HG02678 (cell line): ENCODE measurements at regions not wholly inside any gene's neighbourhood (a gene's known extent, or its start where the extent isn't known, plus 50 kb on each side); places are given as distances from the start of the nearest gene placed in this dataset.
"Not testable (repeated sequence)": the region's sequence is repeated elsewhere in the genome, so short reads cannot be mapped to it uniquely, and the experiment has no call there.

Source experiments
- ATAC-seq: cut with Tn5 transposase; IDR thresholded peaks from one replicate; pipeline ENCODE4 v1.9.1; 2021; ENCODE audit warnings: mild to moderate bottlenecking, moderate library complexity; ENCODE audit not compliant: unreplicated experiment

DNA sequence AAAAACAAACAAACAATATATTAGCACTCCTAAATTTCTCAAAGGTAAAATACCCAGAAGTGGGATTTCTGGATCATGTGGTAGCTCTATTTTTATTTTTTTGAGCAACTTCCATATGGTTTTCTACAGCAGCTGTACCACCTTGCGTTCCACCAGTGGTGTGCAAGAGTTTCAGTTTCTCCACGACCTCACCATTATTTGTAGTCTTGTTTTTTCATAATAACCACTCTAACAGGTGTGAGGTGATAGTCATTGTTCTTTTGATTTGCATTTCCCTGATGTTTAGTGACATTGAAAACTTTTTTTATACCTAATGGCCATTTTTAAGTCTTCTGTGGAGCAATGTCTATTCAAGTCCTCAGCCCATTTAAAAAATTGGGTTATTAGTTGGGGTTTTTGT is 127.3 kb upstream of the SLC38A2 start:
- ATAC-seq = peak; percentile 99

DNA sequence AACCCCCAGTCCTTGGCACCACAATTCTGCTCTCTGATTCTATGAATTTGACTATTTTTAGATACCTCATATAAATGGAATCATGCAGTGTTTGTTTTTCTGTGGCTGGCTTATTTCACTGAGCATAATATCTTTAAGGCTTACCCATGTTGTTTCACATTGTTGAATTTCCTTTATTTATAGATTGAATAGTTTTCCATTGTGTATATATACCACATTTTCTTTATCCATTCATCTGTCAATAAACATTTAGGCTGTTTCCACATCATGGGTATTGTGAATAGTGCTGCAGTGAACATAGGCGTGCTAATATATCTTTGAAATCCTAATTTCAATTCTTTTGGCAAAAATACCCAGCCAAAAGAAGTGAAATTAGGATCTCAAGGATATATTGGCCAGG is 126.7 kb upstream of the SLC38A2 start:
- ATAC-seq = no peak

DNA sequence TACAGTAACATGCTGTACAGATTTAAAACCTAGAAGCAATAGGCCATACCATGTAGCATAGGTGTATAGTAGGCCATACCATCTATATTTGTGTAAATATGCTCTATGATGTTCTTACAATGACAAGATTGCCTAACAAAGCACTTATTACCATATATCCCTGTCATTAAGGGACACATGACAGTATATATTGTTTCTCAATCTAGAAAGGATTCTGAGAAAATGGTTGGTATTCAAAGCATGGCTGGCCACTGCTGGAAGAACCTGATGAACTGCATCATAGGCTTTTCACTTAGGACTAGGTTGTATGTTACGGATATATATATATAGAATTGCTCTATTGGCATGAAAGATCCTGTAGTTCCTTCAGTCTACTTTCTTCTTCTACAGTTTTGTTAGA is 125.2 kb upstream of the SLC38A2 start:
- ATAC-seq = no peak

DNA sequence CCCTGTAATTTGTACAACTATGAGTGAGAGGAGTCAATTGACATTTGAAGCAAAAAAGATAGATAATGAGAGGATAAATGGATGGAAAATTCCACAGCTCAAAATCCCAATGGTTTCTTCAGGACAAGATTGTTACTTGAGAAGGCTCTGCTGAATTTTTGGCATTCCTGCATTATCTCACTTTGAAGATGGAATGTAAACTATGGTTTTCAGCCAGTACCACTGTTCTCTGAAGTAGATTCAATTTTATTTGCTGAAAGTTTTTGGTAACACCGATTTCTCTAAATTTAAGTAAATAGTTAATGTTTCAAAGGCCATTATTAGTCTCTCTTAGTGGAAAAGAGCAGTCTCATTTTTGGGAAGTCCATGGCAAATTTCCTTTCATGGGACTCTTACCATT is 121.9 kb upstream of the SLC38A2 start:
- ATAC-seq = no peak

DNA sequence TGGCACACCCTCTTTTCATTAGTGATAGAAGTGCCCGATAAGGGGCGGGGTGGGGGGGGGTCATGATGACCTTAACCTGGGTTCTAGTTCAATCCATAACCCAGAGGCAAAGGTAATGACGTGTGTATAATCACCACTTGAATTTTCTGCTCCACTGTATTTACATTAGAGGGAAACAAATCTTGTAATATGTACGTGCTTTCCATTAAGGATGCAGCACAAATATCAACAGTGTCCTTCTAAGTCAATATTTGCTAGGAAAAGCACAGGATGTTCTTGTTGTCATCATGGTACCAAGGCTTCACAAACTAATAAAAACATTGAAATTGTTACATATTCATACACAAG is 121.2 kb upstream of the SLC38A2 start:
- ATAC-seq = no peak

DNA sequence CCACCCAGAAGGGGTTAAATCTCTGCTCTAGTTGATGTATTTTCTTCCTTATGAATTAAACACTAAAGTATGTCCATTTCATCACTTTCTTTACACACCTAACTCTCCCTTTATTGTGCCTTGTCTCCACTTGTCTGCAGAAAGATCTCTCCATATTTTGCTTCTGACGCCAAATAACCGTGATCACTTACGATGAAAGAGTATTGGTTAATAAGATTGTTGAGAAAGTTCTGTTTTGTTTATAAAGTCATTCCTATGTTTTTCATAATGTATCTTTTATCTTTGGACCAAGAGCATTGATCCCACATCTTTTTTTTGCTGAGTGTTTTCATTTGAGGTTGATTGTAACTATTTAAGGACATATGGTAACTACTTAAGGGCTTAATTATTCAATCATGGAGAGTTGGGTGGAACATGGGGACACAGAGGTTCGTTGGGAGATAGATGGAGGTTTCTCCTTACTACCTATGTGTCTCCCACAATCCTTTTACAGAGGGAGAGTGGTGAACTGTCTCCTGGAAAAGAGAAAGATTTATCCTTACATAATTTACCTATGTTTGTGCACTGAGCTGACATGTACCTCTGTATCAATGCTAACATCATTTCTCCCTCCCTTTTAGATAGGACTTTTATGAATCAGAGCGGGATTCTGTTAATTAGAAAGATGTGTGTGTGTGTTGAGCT is 120.7 kb upstream of the SLC38A2 start:
- no peak for ATAC-seq

DNA sequence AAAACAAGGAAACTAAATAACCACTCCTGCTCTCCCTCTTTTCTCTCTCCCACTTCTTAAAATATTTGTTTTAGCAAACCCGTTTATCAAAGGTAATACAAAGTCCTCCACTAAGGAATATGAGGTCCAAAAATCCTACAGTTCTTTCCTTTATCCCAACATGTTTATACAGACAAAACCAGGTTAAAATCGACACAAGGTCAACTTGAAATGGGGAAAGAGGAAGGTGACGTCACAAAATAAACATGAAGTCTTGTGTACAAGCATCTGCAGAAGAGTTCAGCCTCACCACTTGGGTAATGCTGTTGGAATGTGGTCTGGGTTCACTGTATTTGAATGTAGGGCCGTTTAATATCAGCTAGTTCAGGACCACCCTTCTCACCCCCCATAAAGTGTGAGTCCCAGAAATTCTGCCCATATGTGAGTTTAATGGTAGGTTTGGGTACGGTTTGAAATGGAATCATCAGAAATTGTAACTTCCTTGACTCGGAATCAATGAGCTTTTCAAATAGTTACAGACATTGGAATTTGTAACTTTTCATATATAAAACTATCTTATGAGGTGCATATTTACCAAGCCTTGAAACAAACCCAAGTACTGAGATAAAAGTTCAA is 120.0 kb upstream of the SLC38A2 start:
- ATAC-seq = no peak

DNA sequence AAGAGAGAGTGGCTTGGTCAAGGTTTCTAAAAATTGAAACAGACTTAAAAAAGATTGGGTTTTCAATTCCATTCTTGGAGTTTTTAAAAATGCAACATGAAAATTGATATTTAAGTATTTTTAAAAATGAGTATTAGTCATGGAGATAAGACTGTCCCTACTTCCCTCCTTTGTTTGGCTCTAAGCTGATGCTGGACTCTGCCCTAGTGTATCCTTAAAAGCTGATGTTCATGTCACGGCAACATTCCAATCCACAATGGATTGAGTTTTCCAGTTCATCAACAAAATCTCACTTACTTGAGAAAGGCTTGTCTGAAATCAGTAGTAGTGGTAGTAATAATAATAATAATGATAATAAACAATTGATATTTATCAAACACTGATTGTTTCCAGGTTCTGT is 119.0 kb upstream of the SLC38A2 start:
- no peak for ATAC-seq

DNA sequence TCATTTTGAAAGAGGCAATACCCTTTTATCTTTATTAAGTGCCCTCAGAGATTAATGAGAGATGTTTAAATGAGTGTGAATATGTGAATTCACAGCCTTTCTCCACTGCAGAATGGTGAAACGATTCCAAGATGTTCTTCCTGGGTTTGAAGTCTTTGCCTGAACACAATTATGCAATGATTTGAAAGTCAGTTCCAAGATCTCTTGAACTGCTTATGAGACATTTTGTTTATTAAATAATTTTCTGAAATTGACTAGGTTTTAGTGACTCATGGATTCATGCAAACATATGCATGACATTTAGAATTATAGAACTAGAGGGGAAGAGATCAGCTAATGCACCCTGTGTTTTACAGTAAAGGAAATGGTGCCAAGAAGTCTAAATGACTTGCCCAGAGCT is 118.1 kb upstream of the SLC38A2 start:
- no peak for ATAC-seq

DNA sequence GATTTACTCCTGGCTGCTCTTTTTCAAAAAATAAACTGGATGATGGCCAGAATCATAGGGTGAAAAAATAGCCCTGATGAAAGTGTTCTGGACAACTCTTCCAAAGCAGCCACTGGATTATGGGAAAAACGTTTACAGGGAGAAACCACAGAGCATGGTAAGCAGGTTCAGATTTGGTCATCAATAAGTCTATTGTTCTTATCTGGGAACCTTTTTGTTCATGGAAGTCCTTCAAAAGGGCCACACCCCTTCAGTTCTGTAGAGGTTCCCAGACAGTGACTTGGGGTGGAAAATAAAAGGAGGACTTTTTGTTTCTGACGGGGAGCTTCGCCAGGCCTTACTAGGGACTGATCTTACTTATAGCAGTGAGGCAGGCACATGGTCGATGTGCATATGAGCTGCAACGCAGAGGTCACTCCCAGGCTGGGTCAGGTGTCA is 117.4 kb upstream of the SLC38A2 start:
- no peak for ATAC-seq

DNA sequence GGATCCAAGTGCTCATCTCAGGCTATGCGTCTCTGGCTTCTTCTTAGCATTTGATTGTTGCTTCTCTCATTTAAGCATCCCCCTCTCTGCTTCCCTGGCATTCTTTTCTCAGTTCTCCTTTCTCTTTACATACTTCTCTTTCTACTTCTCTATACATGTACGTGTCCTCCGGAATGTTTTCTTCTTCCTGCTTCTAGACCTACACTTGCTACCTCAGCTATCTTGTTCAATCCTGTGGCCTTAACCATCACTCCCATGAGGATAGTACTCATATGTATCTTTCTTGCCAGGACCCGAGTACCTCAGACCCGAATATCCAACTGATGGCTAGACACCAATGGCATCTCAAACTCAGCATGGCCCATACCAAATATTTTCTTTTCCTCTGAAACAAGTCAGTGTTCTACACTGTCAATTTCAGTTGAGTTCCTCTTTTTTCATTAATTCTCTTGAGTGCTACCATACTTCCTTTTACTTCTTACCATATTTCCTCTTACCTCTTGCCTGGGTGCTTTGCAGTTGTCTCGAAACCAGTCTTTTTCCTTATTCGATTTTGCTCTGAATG is 115.1 kb upstream of the SLC38A2 start:
- ATAC-seq = no peak

DNA sequence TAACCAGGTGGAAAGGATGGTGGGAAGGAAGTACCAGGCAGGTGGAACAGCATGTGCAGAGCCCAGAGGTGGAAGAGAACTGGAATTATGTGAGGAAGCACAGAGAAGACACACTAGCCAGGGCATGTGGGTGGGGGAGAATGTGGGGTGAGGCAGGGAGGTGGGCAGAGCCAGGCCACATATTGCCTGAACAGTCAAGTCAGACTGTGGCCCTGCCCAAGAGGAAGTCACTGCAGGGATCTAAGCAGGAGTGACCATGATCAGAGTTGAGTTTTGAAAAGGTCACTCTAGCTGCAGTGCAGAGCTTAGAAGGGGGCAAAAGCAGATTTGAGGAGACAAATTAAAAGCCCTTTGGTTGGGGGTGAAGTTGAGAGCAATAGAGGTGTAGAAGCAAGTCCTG is 114.0 kb upstream of the SLC38A2 start:
- ATAC-seq = no peak

DNA sequence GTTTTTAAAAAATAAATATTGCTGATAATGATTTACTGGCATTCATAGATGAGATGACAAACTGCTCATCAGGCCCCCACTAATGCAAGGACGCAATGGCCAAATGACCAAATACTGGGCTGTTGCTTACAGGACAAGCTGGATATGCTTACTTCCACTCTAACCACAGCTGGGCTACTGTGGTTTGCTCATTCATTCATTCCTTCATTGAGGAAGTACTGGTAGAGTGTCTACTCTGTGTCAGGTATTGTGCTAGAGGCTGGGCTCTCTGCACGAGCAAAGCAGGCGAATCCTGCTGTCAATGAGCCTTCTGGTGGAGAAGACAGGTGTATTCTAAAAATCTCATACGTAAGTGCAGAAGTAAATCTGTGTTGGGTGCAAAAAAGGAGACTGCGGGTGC is 113.3 kb upstream of the SLC38A2 start:
- no peak for ATAC-seq

DNA sequence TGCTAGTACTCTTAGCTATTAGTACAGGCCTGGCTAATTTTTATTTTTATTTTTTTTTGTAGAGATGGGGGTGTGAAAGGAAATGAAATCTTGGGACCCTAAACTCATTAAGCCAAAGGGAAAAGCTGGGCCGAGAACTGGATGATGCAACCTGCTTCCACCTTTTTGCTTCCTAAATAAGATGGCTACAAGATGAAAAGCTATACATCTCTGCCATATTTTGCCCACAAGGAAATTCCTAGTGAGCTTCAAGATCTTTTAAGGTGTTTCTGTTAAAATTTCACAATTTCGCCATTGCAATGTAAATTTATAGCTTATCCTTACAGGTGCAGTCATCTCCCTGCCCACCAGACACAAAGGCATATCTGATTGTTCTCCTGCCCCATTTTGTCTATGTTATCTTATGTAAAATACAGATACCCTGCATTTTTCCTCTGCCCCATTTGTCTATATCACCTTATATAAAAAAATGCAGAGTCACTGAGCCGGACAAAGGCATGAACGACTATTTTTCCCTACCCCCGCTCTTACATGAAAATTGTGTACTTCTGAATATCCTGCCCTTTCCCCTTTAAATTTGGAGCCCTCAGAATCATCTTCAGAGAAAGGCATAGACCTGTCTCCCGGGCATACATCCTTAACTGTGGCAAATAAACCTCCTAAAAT is 112.0 kb upstream of the SLC38A2 start:
- no peak for ATAC-seq

DNA sequence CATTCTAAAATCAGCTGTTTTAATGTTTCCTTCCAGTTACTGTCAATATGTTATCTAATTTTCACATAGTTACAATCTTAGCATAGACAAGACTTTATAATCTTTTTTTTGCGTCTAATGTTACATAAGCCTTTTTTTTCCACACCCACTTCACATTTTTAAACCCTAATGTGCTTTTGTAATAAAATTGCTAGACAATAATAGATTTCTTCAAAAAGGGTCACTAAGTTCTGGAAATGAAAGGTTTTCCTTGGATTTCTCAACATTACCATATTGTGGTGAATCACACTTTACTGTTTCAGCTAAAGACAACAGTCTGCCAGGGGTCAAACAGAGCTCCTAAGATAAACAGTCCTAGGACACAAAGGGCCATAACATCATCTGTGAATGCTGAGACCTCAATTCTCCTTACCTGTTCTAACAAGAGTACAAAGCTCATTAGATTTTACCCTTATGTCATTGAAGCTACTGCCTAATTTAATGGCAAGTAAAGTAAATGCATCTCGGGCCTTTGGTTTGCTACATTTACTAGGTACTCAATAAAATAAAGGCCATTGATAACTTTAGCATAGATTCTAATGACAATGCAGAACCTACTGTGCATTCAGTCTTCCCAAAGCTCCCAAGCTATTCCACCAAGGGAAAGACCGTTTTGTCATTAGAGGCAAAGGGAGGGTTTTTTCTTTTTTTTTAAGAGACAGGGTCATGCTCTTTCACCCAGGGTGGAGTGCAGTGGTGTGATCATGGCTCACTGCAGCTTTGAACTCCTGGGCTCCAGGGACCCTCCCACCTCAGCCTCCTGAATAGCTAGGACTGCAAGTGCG is 111.2 kb upstream of the SLC38A2 start:
- no peak for ATAC-seq

DNA sequence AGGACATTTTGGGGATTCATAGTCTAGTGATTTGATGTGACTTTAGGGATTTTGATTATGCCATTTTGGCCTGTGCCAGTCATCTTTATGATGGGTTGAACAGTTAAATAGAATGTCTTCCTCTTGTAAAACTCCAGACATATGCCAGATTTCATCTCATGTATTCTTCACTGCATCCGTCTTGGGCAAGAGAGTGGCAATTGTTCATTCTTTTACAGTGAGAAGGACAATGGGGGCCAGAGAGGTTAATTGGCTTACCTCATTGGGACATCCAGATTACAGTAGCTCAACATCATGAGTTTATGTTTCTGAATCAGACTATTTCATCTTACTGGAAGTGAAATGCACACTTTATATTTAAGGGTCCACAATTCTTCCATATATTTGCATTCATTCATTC is 108.2 kb upstream of the SLC38A2 start:
- no peak for ATAC-seq

DNA sequence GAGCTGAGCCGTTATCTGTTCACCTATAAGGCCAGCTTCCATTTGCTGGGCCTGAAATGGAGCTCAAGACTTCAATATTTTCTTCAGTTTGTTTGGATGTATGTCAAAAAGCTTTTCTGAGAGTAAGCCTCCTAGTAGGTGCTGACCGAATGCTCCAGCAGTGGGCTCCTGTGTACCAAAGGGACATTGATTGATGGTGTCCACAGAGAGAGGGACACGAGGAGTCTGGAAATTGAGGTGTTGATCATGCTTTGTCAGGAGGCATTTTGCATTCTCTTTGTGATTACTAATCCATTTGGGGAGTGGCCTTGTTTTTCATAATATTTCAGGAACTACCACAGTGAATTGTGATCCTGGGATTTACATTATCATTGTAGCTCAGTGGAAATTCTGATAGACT is 107.7 kb upstream of the SLC38A2 start:
- no peak for ATAC-seq

DNA sequence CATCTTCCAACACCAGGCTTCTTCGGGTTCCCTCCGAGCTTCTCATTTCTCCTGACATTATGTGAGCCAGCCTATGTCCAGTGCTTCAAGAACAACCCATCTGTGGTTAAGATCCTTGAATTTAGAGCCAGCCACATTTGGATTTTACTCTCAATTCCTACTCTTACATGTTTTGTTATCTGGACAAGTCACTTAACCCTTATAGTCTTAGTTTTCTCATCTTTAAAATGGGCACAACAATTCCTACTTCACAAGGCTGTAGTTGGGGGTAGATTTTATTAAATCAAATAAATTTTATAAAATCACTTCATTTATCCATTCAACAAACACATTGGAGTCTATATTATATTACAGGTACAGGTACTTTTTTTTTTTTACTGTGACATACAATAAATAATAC is 105.5 kb upstream of the SLC38A2 start:
- no peak for ATAC-seq

DNA sequence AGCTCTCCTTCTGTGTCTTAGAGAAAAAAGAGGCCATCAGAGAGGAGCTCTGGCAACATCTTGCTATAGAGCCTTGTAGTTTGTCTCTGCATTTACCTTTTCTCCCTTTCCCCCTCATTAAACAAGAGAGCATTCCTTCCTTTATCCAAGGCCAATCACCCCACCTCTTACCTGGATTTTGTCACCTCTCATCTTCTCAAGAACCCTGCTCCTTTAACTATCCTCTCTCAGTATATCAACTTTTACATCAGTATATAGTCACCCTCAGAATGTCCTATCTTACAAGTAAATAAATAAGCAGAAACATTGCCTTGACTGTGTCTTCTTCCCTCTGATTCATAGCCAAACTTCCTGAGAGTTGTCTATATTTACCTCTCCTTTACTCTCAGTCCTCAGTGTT is 105.0 kb upstream of the SLC38A2 start:
- ATAC-seq = no peak

DNA sequence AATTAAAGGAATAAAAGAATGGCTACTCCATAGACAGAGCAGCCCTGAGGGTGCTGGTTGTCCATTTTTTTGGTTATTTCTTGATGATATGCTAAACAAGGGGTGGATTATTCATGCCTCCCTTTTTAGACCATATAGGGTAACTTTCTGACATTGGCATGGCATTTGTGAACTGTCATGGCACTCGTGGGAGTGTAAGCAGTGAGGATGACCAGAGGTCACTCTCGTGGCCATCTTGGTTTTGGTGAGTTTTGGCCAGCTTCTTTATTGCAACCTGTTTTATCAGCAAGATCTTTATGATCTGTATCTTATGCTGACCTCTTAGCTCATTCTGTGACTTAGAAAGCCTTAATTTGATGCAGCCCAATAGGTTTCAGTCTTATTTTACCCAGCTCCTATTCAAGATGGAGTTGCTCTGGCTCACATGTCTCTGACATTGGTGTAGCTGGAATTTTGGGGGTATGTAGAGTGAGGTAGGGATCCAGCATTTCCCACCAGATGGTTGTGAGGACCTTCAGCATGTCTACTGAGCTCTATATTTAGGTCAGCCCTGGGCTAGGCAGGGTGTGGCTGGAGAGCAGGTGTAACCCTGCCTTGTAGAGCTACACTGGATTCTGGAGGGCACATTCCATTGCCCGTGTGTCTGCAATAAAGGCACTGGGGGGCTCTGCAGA is 103.5 kb upstream of the SLC38A2 start:
- ATAC-seq = no peak

DNA sequence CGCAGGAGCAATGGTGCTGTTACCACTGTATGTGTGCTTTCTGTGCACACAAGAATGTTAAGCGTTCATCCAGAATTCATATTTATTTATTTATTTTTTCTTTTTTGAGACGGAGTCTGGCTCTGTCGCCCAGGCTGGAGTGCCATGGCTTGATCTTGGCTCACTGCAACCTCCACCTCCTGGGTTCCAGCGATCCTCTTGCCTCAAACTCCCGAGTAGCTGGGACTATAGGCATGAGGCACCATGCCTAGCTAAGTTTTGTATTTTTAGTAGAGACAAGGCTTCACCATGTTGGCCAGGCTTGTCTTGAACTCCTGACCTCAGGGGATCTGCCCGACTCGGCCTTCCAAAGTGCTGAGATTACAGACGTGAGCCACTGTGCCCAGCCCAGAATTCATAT is 101.8 kb upstream of the SLC38A2 start:
- not testable (repeated sequence) for ATAC-seq
